Spleen (tissue), 7 donors: ENCODE measurements at regions not wholly inside any gene's neighbourhood (a gene's known extent, or its start where the extent isn't known, plus 50 kb on each side); places are given as distances from the start of the nearest gene placed in this dataset.

Experiments used
- CTCF ChIP-seq, 11 experiments: fragments of 200-600 bp in 7 of 11; fragments of 450-650 bp in 4 of 11; sonication (generic) in 4 of 11; IDR thresholded peaks in 8 of 11; conservative IDR thresholded peaks in 3 of 11; 1 replicate in 7 of 11; 2 replicates in 4 of 11; pipeline versions ENCODE4 v1.4.0 to v1.8.0; 2016 to 2021; ENCODE audit warnings: antibody characterized with exemption in 11 of 11, inconsistent platforms in 4 of 11, mild to moderate bottlenecking in 1 of 11
- POLR2A ChIP-seq, 3 donors: fragments of 450-650 bp; IDR thresholded peaks; one replicate each; pipeline ENCODE4 v1.5.1; 2017; ENCODE audit warnings: antibody characterized with exemption in 3 of 3, mild to moderate bottlenecking in 1 of 3
- donor health status: DM: no; HTN: no; CAD: no; lungs with moderate emphysema.
- donor health status: DM: no; HTN: no; CAD: no.
- donor health status: DM: no; HTN: no; CAD: no.

DNA sequence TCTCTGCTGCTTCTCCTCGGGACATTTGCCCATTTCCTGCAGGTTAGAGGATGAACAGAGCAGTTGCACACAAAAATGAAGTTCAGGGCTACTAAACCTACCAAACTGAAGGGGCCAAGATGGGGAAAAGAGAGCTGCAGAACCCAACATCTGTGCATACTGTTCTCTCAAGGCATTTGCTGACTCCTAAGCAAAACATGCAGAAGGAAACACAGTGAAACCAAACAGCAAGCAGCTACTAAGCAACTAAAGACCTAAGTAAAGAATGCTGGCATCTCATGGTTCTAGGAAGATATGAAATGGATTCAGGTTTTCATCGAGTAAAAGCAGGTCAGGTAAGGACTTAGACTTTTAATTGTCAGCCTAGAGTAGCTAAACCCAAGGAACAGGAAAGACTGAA is 111.9 kb upstream of the SYT4 start:
- TF ChIP-seq CTCF (IDR thresholded peaks at IDR 0.05 in 8 of 11, conservative IDR thresholded peaks at IDR 0.05 in 3 of 11) = no peak
- TF ChIP-seq POLR2A (IDR thresholded peaks at IDR 0.05) = no peak
